OCI-LY1 (cell line): ENCODE measurements at regions not wholly inside any gene's neighbourhood (a gene's known extent, or its start where the extent isn't known, plus 50 kb on each side); places are given as distances from the start of the nearest gene placed in this dataset.

Experiments
- H2AFZ ChIP-seq: fragments of 200-600 bp; sonication (generic), shearing (Covaris generic); 2 replicates; pipeline ENCODE4 v1.6.0; 2014; ENCODE audit warnings: antibody characterized with exemption, mild to moderate bottlenecking, low read length
- H3F3A ChIP-seq: fragments of 200-600 bp; sonication (generic), shearing (Covaris generic); 2 replicates; pipeline ENCODE4 v1.6.0; 2014; ENCODE audit warnings: mild to moderate bottlenecking, antibody characterized with exemption, low read length, moderate library complexity; ENCODE audit not compliant: insufficient read depth
- H3K27ac ChIP-seq: fragments of 200-600 bp; sonication (generic); 2 replicates; pipeline ENCODE4 v1.5.1; 2014; ENCODE audit warnings: low read length, mixed run types, mild to moderate bottlenecking, low read depth; ENCODE audit not compliant: poor library complexity, severe bottlenecking
- H3K27me3 ChIP-seq: fragments of 200-600 bp; sonication (generic); 2 replicates; pipeline ENCODE4 v1.6.0; 2014; ENCODE audit warnings: antibody characterized with exemption, mild to moderate bottlenecking, low read length, moderate library complexity; ENCODE audit not compliant: insufficient read depth
- H3K36me3 ChIP-seq: fragments of 200-600 bp; sonication (generic); 2 replicates; pipeline ENCODE4 v1.6.1; 2014; ENCODE audit warnings: mild to moderate bottlenecking, antibody characterized with exemption, low read length, moderate library complexity, mixed read lengths; ENCODE audit not compliant: insufficient read depth
- H3K4me1 ChIP-seq: fragments of 200-600 bp; sonication (generic); 2 replicates; pipeline ENCODE4 v1.5.1; 2014; ENCODE audit warnings: mild to moderate bottlenecking, low read length, moderate library complexity; ENCODE audit not compliant: insufficient read depth, severe bottlenecking
- H3K4me2 ChIP-seq: fragments of 200-600 bp; sonication (generic), shearing (Covaris generic); 2 replicates; pipeline ENCODE4 v1.6.1; 2014; ENCODE audit warnings: low read length
- H3K4me3 ChIP-seq: fragments of 200-600 bp; sonication (generic); 2 replicates; pipeline ENCODE4 v1.5.1; 2014; ENCODE audit warnings: low read length, low read depth, mild to moderate bottlenecking, mixed read lengths; ENCODE audit not compliant: poor library complexity, severe bottlenecking
- H3K79me2 ChIP-seq: fragments of 200-600 bp; shearing (Covaris generic); 2 replicates; pipeline ENCODE4 v1.6.1; 2016; ENCODE audit warnings: mixed run types, low read length, mixed read lengths; ENCODE audit not compliant: insufficient read depth
- H3K9ac ChIP-seq: fragments of 200-600 bp; sonication (generic), shearing (Covaris generic); 2 replicates; pipeline ENCODE4 v1.6.1; 2014; ENCODE audit warnings: mild to moderate bottlenecking, low read length, mixed read lengths
- H3K9me2 ChIP-seq: fragments of 200-600 bp; sonication (generic), shearing (Covaris generic); 2 replicates; pipeline ENCODE4 v1.6.1; 2014; ENCODE audit warnings: low read depth, mild to moderate bottlenecking, low read length, mixed read lengths
- H3K9me3 ChIP-seq: fragments of 200-600 bp; shearing (Covaris generic); 2 replicates; pipeline ENCODE4 v1.6.1; 2014; ENCODE audit warnings: low read length, mixed read lengths
- H4K20me1 ChIP-seq: fragments of 200-600 bp; sonication (generic), shearing (Covaris generic); 2 replicates; pipeline ENCODE4 v1.6.0; 2016; ENCODE audit warnings: mild to moderate bottlenecking, low read length; ENCODE audit not compliant: insufficient read depth
- EZH2 ChIP-seq: fragments of 200-600 bp; sonication (generic), shearing (Covaris generic); IDR thresholded peaks from 2 replicates; pipeline ENCODE4 v1.8.0; 2017; ENCODE audit warnings: borderline replicate concordance, mixed run types, mild to moderate bottlenecking, antibody characterized with exemption, low read length, moderate library complexity, mixed read lengths
- TF ChIP-seq, protein P1 (sequence below): fragments of 200-600 bp; sonication (generic), shearing (Covaris generic); IDR thresholded peaks from 2 replicates; pipeline ENCODE4 v1.5.1; 2017; ENCODE audit warnings: mild to moderate bottlenecking, antibody characterized with exemption, low read length, moderate library complexity, mixed read lengths

DNA sequence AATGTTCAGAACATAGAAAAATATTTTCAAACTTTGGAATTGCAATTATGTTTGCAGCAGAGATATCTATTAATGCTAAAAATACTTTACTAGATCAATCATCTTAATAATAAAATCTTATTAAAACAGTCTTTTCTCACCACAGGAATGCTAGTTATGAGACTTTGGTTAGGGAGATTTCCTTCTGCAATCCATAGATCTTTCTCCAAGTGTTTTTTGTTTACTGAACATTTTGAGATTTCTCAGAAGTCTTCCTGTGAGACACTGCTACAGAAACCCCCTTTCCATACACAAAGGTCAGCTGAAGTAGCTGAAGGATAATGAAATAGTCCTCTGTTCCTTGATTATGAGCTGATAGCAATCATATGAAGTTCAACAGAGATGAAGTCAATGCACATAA, 59.4 kb upstream of the RAPH1 start:
- H3K4me2 ChIP-seq: no peak overlapping the region
- TF ChIP-seq, protein P1, sequence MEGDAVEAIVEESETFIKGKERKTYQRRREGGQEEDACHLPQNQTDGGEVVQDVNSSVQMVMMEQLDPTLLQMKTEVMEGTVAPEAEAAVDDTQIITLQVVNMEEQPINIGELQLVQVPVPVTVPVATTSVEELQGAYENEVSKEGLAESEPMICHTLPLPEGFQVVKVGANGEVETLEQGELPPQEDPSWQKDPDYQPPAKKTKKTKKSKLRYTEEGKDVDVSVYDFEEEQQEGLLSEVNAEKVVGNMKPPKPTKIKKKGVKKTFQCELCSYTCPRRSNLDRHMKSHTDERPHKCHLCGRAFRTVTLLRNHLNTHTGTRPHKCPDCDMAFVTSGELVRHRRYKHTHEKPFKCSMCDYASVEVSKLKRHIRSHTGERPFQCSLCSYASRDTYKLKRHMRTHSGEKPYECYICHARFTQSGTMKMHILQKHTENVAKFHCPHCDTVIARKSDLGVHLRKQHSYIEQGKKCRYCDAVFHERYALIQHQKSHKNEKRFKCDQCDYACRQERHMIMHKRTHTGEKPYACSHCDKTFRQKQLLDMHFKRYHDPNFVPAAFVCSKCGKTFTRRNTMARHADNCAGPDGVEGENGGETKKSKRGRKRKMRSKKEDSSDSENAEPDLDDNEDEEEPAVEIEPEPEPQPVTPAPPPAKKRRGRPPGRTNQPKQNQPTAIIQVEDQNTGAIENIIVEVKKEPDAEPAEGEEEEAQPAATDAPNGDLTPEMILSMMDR: no peak
- no peak for TF ChIP-seq EZH2

DNA sequence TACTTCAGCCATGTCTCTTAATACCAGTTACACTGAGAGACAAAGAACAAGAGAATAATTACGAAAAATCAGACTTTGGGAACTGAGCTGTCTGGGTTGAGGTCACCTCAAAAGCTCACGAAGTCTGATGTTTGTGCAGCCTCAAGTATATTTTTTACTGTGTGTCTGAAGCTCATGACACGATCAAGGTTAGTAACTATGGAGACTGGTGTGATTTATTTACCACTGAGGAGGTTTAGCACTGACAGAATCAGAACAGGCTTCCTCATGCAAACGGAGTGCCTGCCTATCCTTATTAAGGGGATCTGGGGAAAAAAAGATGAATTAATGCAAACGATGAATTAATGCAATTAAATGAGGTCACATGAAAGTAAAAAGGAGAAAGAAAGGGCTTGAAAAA, 61.1 kb upstream of the RAPH1 start:
- Histone ChIP-seq H3K9ac (no peak overlapping the region), H2AFZ (no peak overlapping the region), H3K9me2 (no peaks in the 10 kb centered on the region), H4K20me1 (no peaks in the 10 kb centered on the region), H3K36me3 (no peaks in the 10 kb centered on the region), H3K4me3 (no peak overlapping the region), H3K4me1 (peaks cover 25% of the 10 kb centered on the region), H3K27me3 (no peaks in the 10 kb centered on the region), H3K27ac (no peak overlapping the region), H3K9me3 (no peaks in the 10 kb centered on the region), H3F3A (no peaks in the 10 kb centered on the region), H3K79me2 (no peaks in the 10 kb centered on the region), H3K4me2 (no peak overlapping the region)
- TF ChIP-seq EZH2: no peak
- TF ChIP-seq, protein P1: no peak

More for the DNA sequence above, 59.4 kb upstream of the RAPH1 start:
- Histone ChIP-seq H3K27ac (no peak overlapping the region), H3K4me3 (no peak overlapping the region), H2AFZ (no peak overlapping the region), H3K79me2 (no peaks in the 10 kb centered on the region), H3F3A (no peaks in the 10 kb centered on the region), H3K27me3 (no peaks in the 10 kb centered on the region), H3K4me1 (peaks cover 31% of the 10 kb centered on the region), H3K36me3 (no peaks in the 10 kb centered on the region), H4K20me1 (no peaks in the 10 kb centered on the region), H3K9me2 (no peaks in the 10 kb centered on the region), H3K9me3 (no peaks in the 10 kb centered on the region), H3K9ac (no peak overlapping the region)

DNA sequence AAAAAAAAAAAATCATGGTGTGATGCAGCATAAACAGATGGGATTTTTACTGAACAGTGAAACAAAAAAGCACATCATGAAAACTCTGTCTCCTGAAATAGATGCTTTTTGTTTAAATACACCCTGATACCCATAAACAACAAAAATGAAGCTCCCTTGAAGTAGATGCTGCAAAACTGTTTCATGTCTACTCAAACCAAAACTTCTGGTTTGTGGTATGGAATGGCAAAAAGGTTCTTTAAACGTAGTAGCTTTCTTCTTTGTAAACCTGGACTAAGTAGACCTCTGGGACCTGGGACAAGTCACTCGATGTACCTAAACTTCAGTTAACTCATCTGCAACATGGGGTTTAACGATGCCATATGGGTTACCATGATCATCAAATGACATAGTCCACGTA, 64.4 kb upstream of the RAPH1 start:
- no peak overlapping the region for H3K4me2 ChIP-seq
- no peaks in the 10 kb centered on the region for H3K79me2 ChIP-seq
- H3F3A ChIP-seq: no peaks in the 10 kb centered on the region
- no peak overlapping the region for H3K9ac ChIP-seq
- H3K9me3 ChIP-seq: no peaks in the 10 kb centered on the region
- no peaks in the 10 kb centered on the region for H4K20me1 ChIP-seq
- TF ChIP-seq, protein P1: no peak
- no peak for TF ChIP-seq EZH2
- no peaks in the 10 kb centered on the region for H3K9me2 ChIP-seq
- H3K27me3 ChIP-seq: 0 out of 2 replicates have a peak, but pooled peaks cover 3% of the 10 kb centered on the region
- H3K27ac ChIP-seq: no peak overlapping the region
- no peak overlapping the region for H2AFZ ChIP-seq
- H3K36me3 ChIP-seq: no peaks in the 10 kb centered on the region
- H3K4me3 ChIP-seq: no peak overlapping the region
- H3K4me1 ChIP-seq: peaks cover 13% of the 10 kb centered on the region
